Esophagus squamous epithelium (tissue), 5 donors: ENCODE measurements at regions not wholly inside any gene's neighbourhood (a gene's known extent, or its start where the extent isn't known, plus 50 kb on each side); places are given as distances from the start of the nearest gene placed in this dataset.

Source experiments
- DNase-seq: peaks from one replicate; lab custom pipeline; 2025; lab: John Stamatoyannopoulos, UW
- H3K27ac ChIP-seq, 4 donors: fragments of 200-600 bp; sonication (generic); one replicate each; pipeline ENCODE4 v1.5.1; 2016 to 2019; ENCODE audit warnings: mild to moderate bottlenecking in 1 of 4
- H3K27me3 ChIP-seq, 4 donors: fragments of 200-600 bp; sonication (generic); 1 replicate in 3 of 4; 2 replicates in 1 of 4; pipeline versions ENCODE4 v1.5.1 to v1.6.0; 2017 to 2021; ENCODE audit warnings: antibody characterized with exemption in 1 of 4
- H3K36me3 ChIP-seq, 3 donors: fragments of 200-600 bp; sonication (generic); one replicate each; pipeline ENCODE4 v1.5.1; 2016 to 2019
- H3K4me1 ChIP-seq, 3 donors: fragments of 200-600 bp; sonication (generic); one replicate each; pipeline ENCODE4 v1.5.1; 2017 to 2019
- H3K4me3 ChIP-seq, 4 donors: fragments of 200-600 bp; sonication (generic); 1 replicate in 3 of 4; 2 replicates in 1 of 4; pipeline ENCODE4 v1.5.1; 2016 to 2019; ENCODE audit warnings: mild to moderate bottlenecking in 2 of 4, moderate library complexity in 1 of 4
- H3K9me3 ChIP-seq, 3 donors: fragments of 200-600 bp; sonication (generic); one replicate each; pipeline ENCODE4 v1.5.1; 2016 to 2019
- CTCF ChIP-seq, 6 experiments: fragments of 450-650 bp in 4 of 6; fragments of 200-600 bp in 2 of 6; sonication (generic) in 2 of 6; IDR thresholded peaks; one replicate each; pipeline ENCODE4 v1.5.1; 2016 to 2019; ENCODE audit warnings: antibody characterized with exemption in 6 of 6, mild to moderate bottlenecking in 4 of 6, moderate library complexity in 4 of 6
- POLR2A ChIP-seq, 4 donors: fragments of 450-650 bp; IDR thresholded peaks; one replicate each; pipeline ENCODE4 v1.6.1; 2017; ENCODE audit warnings: antibody characterized with exemption in 4 of 4, mild to moderate bottlenecking in 4 of 4, moderate library complexity in 3 of 4
- WGBS, 2 donors: methylation state at CpG; one replicate each; pipeline ENCODE4 v1.1.5; 2018; 5-methylcytosine and 5-hydroxymethylcytosine counted together
- intact Hi-C: fragments of 100-400 bp; cut with DNase I; formaldehyde crosslinking; loops from one replicate; pipeline ENCODE4 v1.15.0; 2022
- donor health status: DM: yes; HTN: yes; CAD: no.

GRCh38 chr9:86469476-86470250, 115.5 kb upstream of the TUT7 start:
- Histone ChIP-seq H3K4me3 (no peak overlapping the region), H3K9me3 (no peaks in the 10 kb centered on the region), H3K36me3 (no peaks in the 10 kb centered on the region), H3K4me1 (no peaks in the 10 kb centered on the region), H3K27me3 (peaks cover 0 to 6% (median 0%) of the 10 kb centered on the region in 4 donors), H3K27ac (no peak overlapping the region)
- TF ChIP-seq CTCF (IDR thresholded peaks at IDR 0.05) (no peak), POLR2A (IDR thresholded peaks at IDR 0.05) (no peak)
- no peak for DNase-seq
- WGBS, 2 donors, result 42 to 45% methylated on average over 8 of the region's 8 CpGs
- intact Hi-C loops, result no loop called here

- Histone ChIP-seq H3K36me3 (no peaks in the 10 kb centered on the region), H3K9me3 (no peaks in the 10 kb centered on the region), H3K27ac (no peak overlapping the region), H3K4me1 (no peaks in the 10 kb centered on the region), H3K4me3 (no peak overlapping the region), H3K27me3 (no peaks in the 10 kb centered on the region)
- WGBS, 2 donors, result 45% methylated on average over 2 of the region's 3 CpGs; no CpG with 5 or more reads in 1 of the 2 donors
- DNase-seq, result no peak
- TF ChIP-seq CTCF (IDR thresholded peaks at IDR 0.05), result no peak
- no peak for TF ChIP-seq POLR2A (IDR thresholded peaks at IDR 0.05)
- intact Hi-C loops, result no loop called here
Observed at GRCh38 chr9:86464242-86464641, 110.0 kb upstream of the TUT7 start.

- intact Hi-C loops, result no loop called here
- Histone ChIP-seq H3K9me3 (no peaks in the 10 kb centered on the region), H3K27me3 (no peaks in the 10 kb centered on the region), H3K4me3 (no peak overlapping the region), H3K4me1 (peaks cover 0 to 2% (median 0%) of the 10 kb centered on the region in 3 donors), H3K36me3 (no peaks in the 10 kb centered on the region), H3K27ac (no peak overlapping the region)
- TF ChIP-seq POLR2A (IDR thresholded peaks at IDR 0.05), result no peak
- no peak for TF ChIP-seq CTCF (IDR thresholded peaks at IDR 0.05)
- 81 to 88% methylated on average over 11 of the region's 11 CpGs for whole genome bisulfite sequencing, 2 donors
- DNase-seq, result no peak
Observed at GRCh38 chr9:86460216-86461002, 106.2 kb upstream of the TUT7 start.

- no peaks in the 10 kb centered on the region for H3K27me3 ChIP-seq
- WGBS, 2 donors, result 75 to 78% methylated on average over 5 of the region's 5 CpGs
- intact Hi-C loops, result no loop called here
Observed at GRCh38 chr9:86459599-86460155, 105.5 kb upstream of the TUT7 start.

More at GRCh38 chr9:86459599-86460155, 105.5 kb upstream of the TUT7 start:
- no peaks in the 10 kb centered on the region for H3K36me3 ChIP-seq
- TF ChIP-seq CTCF (IDR thresholded peaks at IDR 0.05) (no peak), POLR2A (IDR thresholded peaks at IDR 0.05) (no peak)
- no peak for DNase-seq
- H3K27ac ChIP-seq, result no peak overlapping the region
- H3K4me3 ChIP-seq, result no peak overlapping the region
- no peaks in the 10 kb centered on the region for H3K9me3 ChIP-seq
- H3K4me1 ChIP-seq, result peaks cover 0 to 9% (median 0%) of the 10 kb centered on the region in 3 donors
